MM.1S (cell line): ENCODE measurements at regions not wholly inside any gene's neighbourhood (a gene's known extent, or its start where the extent isn't known, plus 50 kb on each side); places are given as distances from the start of the nearest gene placed in this dataset.

Experiments
- DNase-seq: peaks from one replicate; pipeline ENCODE4 v3.0.0-alpha.2; 2015
- H2AFZ ChIP-seq: fragments of 300-600 bp; sonication (generic); 2 replicates; pipeline ENCODE4 v1.6.0; 2016; ENCODE audit warnings: antibody characterized with exemption, low read length
- H3F3A ChIP-seq: fragments of 300-600 bp; sonication (generic); 2 replicates; pipeline ENCODE4 v1.6.1; 2016; ENCODE audit warnings: mild to moderate bottlenecking, antibody characterized with exemption, low read length, moderate library complexity, mixed read lengths; ENCODE audit not compliant: insufficient read depth
- H3K27ac ChIP-seq: fragments of 300-600 bp; sonication (generic); 2 replicates; pipeline ENCODE4 v1.5.1; 2016; ENCODE audit warnings: mild to moderate bottlenecking, low read length
- H3K27me3 ChIP-seq: fragments of 300-600 bp; sonication (generic); replicated peaks from 2 replicates; pipeline ENCODE4 v1.6.0; 2016; ENCODE audit warnings: low read length; ENCODE audit not compliant: insufficient read depth
- H3K36me3 ChIP-seq: fragments of 300-600 bp; sonication (generic); replicated peaks from 2 replicates; pipeline ENCODE4 v1.6.1; 2016; ENCODE audit warnings: mild to moderate bottlenecking, low read length, mixed read lengths; ENCODE audit not compliant: insufficient read depth
- H3K4me1 ChIP-seq: fragments of 300-600 bp; sonication (generic); 2 replicates; pipeline ENCODE4 v1.6.1; 2016; ENCODE audit warnings: low read length, mixed read lengths
- H3K4me2 ChIP-seq: fragments of 300-600 bp; sonication (generic); 2 replicates; pipeline ENCODE4 v1.6.0; 2016; ENCODE audit warnings: low read depth, low read length
- H3K4me3 ChIP-seq: fragments of 300-600 bp; sonication (generic); 2 replicates; pipeline ENCODE4 v1.5.1; 2016; ENCODE audit warnings: low read length, mixed read lengths
- H3K79me2 ChIP-seq: fragments of 300-600 bp; sonication (generic); 2 replicates; pipeline ENCODE4 v1.6.1; 2016; ENCODE audit warnings: mixed run types, low read length, mixed read lengths
- H3K9ac ChIP-seq: fragments of 300-600 bp; sonication (generic); 2 replicates; pipeline ENCODE4 v1.6.1; 2016; ENCODE audit warnings: low read length, mixed read lengths
- H3K9me2 ChIP-seq: fragments of 300-600 bp; sonication (generic); replicated peaks from 2 replicates; pipeline ENCODE4 v1.6.1; 2016; ENCODE audit warnings: mild to moderate bottlenecking, low read length, mixed read lengths; ENCODE audit not compliant: insufficient read depth
- H3K9me3 ChIP-seq: fragments of 300-600 bp; sonication (generic); replicated peaks from 2 replicates; pipeline ENCODE4 v1.6.1; 2016; ENCODE audit warnings: mild to moderate bottlenecking, low read length, mixed read lengths; ENCODE audit not compliant: insufficient read depth
- H4K20me1 ChIP-seq: fragments of 300-600 bp; sonication (generic); 2 replicates; pipeline ENCODE4 v1.6.1; 2016; ENCODE audit warnings: mild to moderate bottlenecking, low read length, moderate library complexity, mixed read lengths; ENCODE audit not compliant: insufficient read depth
- CTCF ChIP-seq: fragments of 300-600 bp; sonication (generic); IDR thresholded peaks from 2 replicates; pipeline ENCODE4 v1.5.1; 2016; ENCODE audit warnings: antibody characterized with exemption, low read length, mixed read lengths
- EZH2 ChIP-seq: fragments of 300-600 bp; sonication (generic); optimal IDR thresholded peaks from 2 replicates; pipeline ENCODE3; 2017; ENCODE audit warnings: low read depth, mild to moderate bottlenecking, antibody characterized with exemption, low read length, mixed read lengths
- EZH2phosphoT487 ChIP-seq: fragments of 300-600 bp; sonication (generic); IDR thresholded peaks from 2 replicates; pipeline ENCODE4 v1.6.1; 2018; ENCODE audit warnings: antibody characterized with exemption, low read length

- TF ChIP-seq EZH2phosphoT487, result no peak
- TF ChIP-seq EZH2, result no peak
- no peak for TF ChIP-seq CTCF
- no peaks in the 10 kb centered on the region for H3K79me2 ChIP-seq
- H4K20me1 ChIP-seq, result no peaks in the 10 kb centered on the region
- DNase-seq, result no peak
- no peaks in the 10 kb centered on the region for H3K27me3 ChIP-seq
- no peak overlapping the region for H3K27ac ChIP-seq
- H2AFZ ChIP-seq, result no peak overlapping the region
- H3K9ac ChIP-seq, result no peak overlapping the region
- no peaks in the 10 kb centered on the region for H3K9me2 ChIP-seq
- no peaks in the 10 kb centered on the region for H3K4me1 ChIP-seq
- no peaks in the 10 kb centered on the region for H3K36me3 ChIP-seq
- no peaks in the 10 kb centered on the region for H3F3A ChIP-seq
- no peak overlapping the region for H3K4me2 ChIP-seq
- H3K4me3 ChIP-seq, result no peak overlapping the region
- H3K9me3 ChIP-seq, result no peaks in the 10 kb centered on the region
These were observed 490.5 kb downstream of the TNS1 start for GRCh38 chr2:217512259-217512658.

DNA sequence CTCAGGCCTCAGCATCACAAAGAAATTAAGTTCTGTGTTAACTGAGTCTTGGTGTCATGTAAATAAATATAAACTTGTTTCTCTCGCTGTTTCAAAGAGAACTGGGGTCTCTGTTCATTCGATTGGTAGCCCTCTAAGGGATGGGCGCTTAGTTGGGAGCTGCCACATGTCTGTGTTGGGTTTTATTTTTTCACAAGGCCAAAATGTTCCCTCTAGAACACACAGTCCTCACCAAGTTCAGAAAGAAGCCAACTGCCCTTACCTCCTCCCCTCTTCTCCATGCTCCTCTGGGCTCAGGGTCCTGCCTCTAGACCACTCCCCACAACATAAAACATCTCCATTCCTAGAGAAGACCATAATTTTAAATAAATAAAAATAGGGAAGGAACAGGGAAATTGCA, 490.9 kb downstream of the TNS1 start:
- TF ChIP-seq EZH2, result no peak
- no peaks in the 10 kb centered on the region for H3K27me3 ChIP-seq
- H3F3A ChIP-seq, result no peaks in the 10 kb centered on the region
- DNase-seq, result no peak
- no peak overlapping the region for H2AFZ ChIP-seq
- H3K4me1 ChIP-seq, result no peaks in the 10 kb centered on the region
- H3K9ac ChIP-seq, result no peak overlapping the region
- no peak overlapping the region for H3K27ac ChIP-seq
- H3K4me3 ChIP-seq, result no peak overlapping the region
- no peaks in the 10 kb centered on the region for H3K9me3 ChIP-seq
- no peaks in the 10 kb centered on the region for H4K20me1 ChIP-seq
- no peaks in the 10 kb centered on the region for H3K36me3 ChIP-seq
- no peaks in the 10 kb centered on the region for H3K79me2 ChIP-seq
- no peak overlapping the region for H3K4me2 ChIP-seq
- H3K9me2 ChIP-seq, result no peaks in the 10 kb centered on the region

GRCh38 chr2:217510771-217511291, 492.0 kb downstream of the TNS1 start:
- Histone ChIP-seq H3K4me3 (no peak overlapping the region), H2AFZ (no peak overlapping the region), H3K9me2 (no peaks in the 10 kb centered on the region), H3K9me3 (no peaks in the 10 kb centered on the region), H3F3A (no peaks in the 10 kb centered on the region), H4K20me1 (no peaks in the 10 kb centered on the region), H3K4me1 (no peaks in the 10 kb centered on the region), H3K27ac (no peak overlapping the region), H3K9ac (no peak overlapping the region), H3K4me2 (no peak overlapping the region), H3K27me3 (no peaks in the 10 kb centered on the region), H3K79me2 (no peaks in the 10 kb centered on the region), H3K36me3 (no peaks in the 10 kb centered on the region)
- DNase-seq, result peak; percentile 64
- TF ChIP-seq EZH2 (no peak), CTCF (peak; percentile 62)

DNA sequence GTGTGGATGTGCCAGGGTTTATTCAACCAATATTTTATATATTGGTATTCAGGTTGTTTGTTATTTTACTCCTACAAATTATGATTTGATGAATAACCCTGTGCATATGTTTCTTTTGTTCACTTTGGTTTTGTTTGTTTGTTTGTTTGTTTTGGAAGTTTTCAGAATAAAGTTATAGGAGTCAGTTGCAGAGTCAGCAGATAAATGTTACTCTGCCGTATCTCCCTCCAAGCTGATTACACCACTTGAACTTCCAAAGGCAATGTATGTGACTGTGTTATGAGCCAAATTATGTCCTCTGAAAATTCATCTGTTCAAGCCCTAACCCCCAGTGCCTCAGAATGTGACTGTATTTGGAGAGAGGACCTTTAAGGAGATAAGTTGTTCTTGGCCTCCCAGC, 497.5 kb downstream of the TNS1 start:
- no peaks in the 10 kb centered on the region for H3F3A ChIP-seq
- H3K36me3 ChIP-seq, result no peaks in the 10 kb centered on the region
- no peak for DNase-seq
- H3K27ac ChIP-seq, result no peak overlapping the region
- no peaks in the 10 kb centered on the region for H3K4me1 ChIP-seq
- H3K79me2 ChIP-seq, result no peaks in the 10 kb centered on the region
- no peak overlapping the region for H3K4me3 ChIP-seq
- no peak overlapping the region for H2AFZ ChIP-seq
- no peak overlapping the region for H3K9ac ChIP-seq
- H3K9me2 ChIP-seq, result no peaks in the 10 kb centered on the region
- H4K20me1 ChIP-seq, result no peaks in the 10 kb centered on the region
- H3K4me2 ChIP-seq, result no peak overlapping the region
- H3K27me3 ChIP-seq, result no peaks in the 10 kb centered on the region
- H3K9me3 ChIP-seq, result no peaks in the 10 kb centered on the region
- TF ChIP-seq CTCF (no peak), EZH2 (no peak), EZH2phosphoT487 (no peak)
